ENCODE measurements at regions not wholly inside any gene's neighbourhood (a gene's known extent, or its start where the extent isn't known, plus 50 kb on each side); places are given as distances from the start of the nearest gene placed in this dataset.

- TF ChIP-seq CTCF (IDR thresholded peaks at IDR 0.05; ENCODE audit: insufficient read depth, low read depth, low read length), result no peak
- DNase-seq (ENCODE audit: low read depth), result no peak
- H3K4me3 ChIP-seq (ENCODE audit: low read depth, low read length), result no peak overlapping the region
These were observed 213.2 kb upstream of the RHOBTB1 start for GRCh38 chr10:61157182-61157581.

GRCh38 chr10:61153771-61154170, 209.8 kb upstream of the RHOBTB1 start:
- TF ChIP-seq CTCF (IDR thresholded peaks at IDR 0.05; ENCODE audit: insufficient read depth, low read depth, low read length), result no peak
- peak; percentile 26 for DNase-seq (ENCODE audit: low read depth)
- H3K4me3 ChIP-seq (ENCODE audit: low read depth, low read length), result no peak overlapping the region

GRCh38 chr10:61151059-61151458, 207.1 kb upstream of the RHOBTB1 start:
- TF ChIP-seq CTCF (IDR thresholded peaks at IDR 0.05; ENCODE audit: insufficient read depth, low read depth, low read length), result no peak
- no peak for DNase-seq (ENCODE audit: low read depth)

GRCh38 chr10:61148451-61148850, 204.5 kb upstream of the RHOBTB1 start:
- H3K4me3 ChIP-seq (ENCODE audit: low read depth, low read length), result no peak overlapping the region
- DNase-seq (ENCODE audit: low read depth), result no peak
- TF ChIP-seq CTCF (IDR thresholded peaks at IDR 0.05; ENCODE audit: insufficient read depth, low read depth, low read length), result no peak

More at GRCh38 chr10:61151059-61151458, 207.1 kb upstream of the RHOBTB1 start:
- H3K4me3 ChIP-seq (ENCODE audit: low read depth, low read length), result no peak overlapping the region

- TF ChIP-seq CTCF (IDR thresholded peaks at IDR 0.05; ENCODE audit: insufficient read depth, low read depth, low read length), result no peak
- no peak overlapping the region for H3K4me3 ChIP-seq (ENCODE audit: low read depth, low read length)
- no peak for DNase-seq (ENCODE audit: low read depth)
These were observed 199.0 kb upstream of the RHOBTB1 start for GRCh38 chr10:61142987-61143386.

GRCh38 chr10:61140765-61141392, 196.9 kb upstream of the RHOBTB1 start:
- TF ChIP-seq CTCF (IDR thresholded peaks at IDR 0.05; ENCODE audit: insufficient read depth, low read depth, low read length), result peak; percentile 64
- H3K4me3 ChIP-seq (ENCODE audit: low read depth, low read length), result no peak overlapping the region
- peak; percentile 80 for DNase-seq (ENCODE audit: low read depth)

GRCh38 chr10:61139592-61139953, 195.6 kb upstream of the RHOBTB1 start:
- no peak for DNase-seq (ENCODE audit: low read depth)
- no peak for TF ChIP-seq CTCF (IDR thresholded peaks at IDR 0.05; ENCODE audit: insufficient read depth, low read depth, low read length)
- H3K4me3 ChIP-seq (ENCODE audit: low read depth, low read length), result no peak overlapping the region

All from fibroblast of villous mesenchyme (primary cell).